GM12878 (cell line): ENCODE measurements at regions not wholly inside any gene's neighbourhood (a gene's known extent, or its start where the extent isn't known, plus 50 kb on each side); places are given as distances from the start of the nearest gene placed in this dataset.

Experiments
- ATAC-seq: fragments of 200-7000 bp; cut with Tn5 transposase; 3 replicates; pipeline ENCODE4 v1.9.1; 2020; ENCODE audit warnings: mild to moderate bottlenecking, moderate library complexity
- BruUV-seq: library from RNA; stranded (reverse); fragments of 400-500 nt; replicated peaks from 2 replicates; lab custom pipeline; 2021; lab: Mats Ljungman, UMichigan
- CTCF ChIA-PET: fragments of 300-600 bp; sonication (Branson Sonifier 250); formaldehyde crosslinking; extraction: SDS; loops from one replicate; lab custom pipeline; 2021; ENCODE audit warnings: inconsistent platforms; lab: Yijun Ruan, JAX
- POLR2A ChIA-PET: fragments of 350-600 bp; formaldehyde crosslinking; extraction: SDS; loops from one replicate; lab custom pipeline; 2021; ENCODE audit warnings: inconsistent platforms; lab: Charles Lee
- RAD21 ChIA-PET: fragments of 300-600 bp; sonication (Branson Sonifier 250); formaldehyde crosslinking; loops from one replicate; lab custom pipeline; 2023; ENCODE audit warnings: antibody characterized with exemption; ENCODE audit not compliant: unreplicated experiment; lab: Charles Lee
- SMC1A ChIA-PET: fragments of 300-600 bp; sonication (Branson Sonifier 250); formaldehyde crosslinking; loops from one replicate; lab custom pipeline; 2023; ENCODE audit not compliant: unreplicated experiment, uncharacterized antibody; lab: Charles Lee
- DNase-seq: peaks from one replicate; pipeline ENCODE4 v3.0.0-alpha.2; 2011; ENCODE audit warnings: low read depth, low spot score
- FAIRE-seq: peaks from 3 replicates; lab custom pipeline; 2011; peaks lifted over from hg19 to GRCh38; lab: Jason Lieb, UNC
- H2AFZ ChIP-seq: 2 replicates; pipeline ENCODE4 v1.6.0; 2011; ENCODE audit warnings: low read depth, low read length, control low read depth; ENCODE audit not compliant: control insufficient read depth
- H3K27ac ChIP-seq: 2 replicates; pipeline ENCODE4 v1.5.1; 2011; ENCODE audit warnings: control low read depth; ENCODE audit not compliant: control insufficient read depth, insufficient read depth
- H3K27me3 ChIP-seq, 2 experiments: replicated peaks in 1 of 2; 2 replicates each; pipeline versions ENCODE4 v1.6.0 to v1.6.1; 2011; ENCODE audit warnings: low read length in 1 of 2; ENCODE audit not compliant: control insufficient read depth in 2 of 2, insufficient read depth in 2 of 2
- H3K36me3 ChIP-seq, 2 experiments: 2 replicates each; pipeline ENCODE4 v1.5.1; 2011; ENCODE audit warnings: low read length in 1 of 2; ENCODE audit not compliant: control insufficient read depth in 2 of 2, insufficient read depth in 2 of 2
- H3K4me1 ChIP-seq: 2 replicates; pipeline ENCODE4 v1.6.1; 2011; ENCODE audit warnings: mild to moderate bottlenecking, low read length, moderate library complexity, mixed read lengths; ENCODE audit not compliant: control insufficient read depth, insufficient read depth
- H3K4me2 ChIP-seq: 2 replicates; pipeline ENCODE4 v1.6.0; 2011; ENCODE audit warnings: control low read depth; ENCODE audit not compliant: control insufficient read depth, insufficient read depth
- H3K4me3 ChIP-seq: fragments of 200-600 bp; sonication (generic); 2 replicates; pipeline ENCODE4 v1.5.1; 2016
- H3K79me2 ChIP-seq: 2 replicates; pipeline ENCODE4 v1.6.0; 2011; ENCODE audit warnings: low read length; ENCODE audit not compliant: control insufficient read depth, insufficient read depth
- H3K9ac ChIP-seq: 2 replicates; pipeline ENCODE4 v1.8.0; 2011; ENCODE audit warnings: low read length, control low read depth, mixed read lengths; ENCODE audit not compliant: control insufficient read depth, insufficient read depth
- H3K9me3 ChIP-seq: replicated peaks from 3 replicates; pipeline ENCODE4 v1.5.1; 2011; ENCODE audit warnings: mild to moderate bottlenecking, low read length; ENCODE audit not compliant: control insufficient read depth, insufficient read depth
- H4K20me1 ChIP-seq: 2 replicates; pipeline ENCODE4 v1.6.0; 2011; ENCODE audit not compliant: control insufficient read depth, insufficient read depth
- ASH2L ChIP-seq: fragments of 300-600, 200-600 bp; sonication (generic); IDR thresholded peaks from 2 replicates; pipeline ENCODE4 v1.6.1; 2017; ENCODE audit warnings: low read depth, mild to moderate bottlenecking, borderline replicate concordance
- DPF2 ChIP-seq: fragments of 450-650 bp; IDR thresholded peaks from 2 replicates; pipeline ENCODE4 v1.6.1; 2017; ENCODE audit warnings: mild to moderate bottlenecking
- ELK1 ChIP-seq: IDR thresholded peaks from 2 replicates; pipeline ENCODE4 v1.6.1; 2012; ENCODE audit warnings: low read depth, low read length, improper control_type of control experiment
- EP300 ChIP-seq, 2 experiments: fragments of 150-350 bp in 1 of 2; IDR thresholded peaks; 2 replicates each; pipeline ENCODE4 v1.6.1; 2011 to 2012; ENCODE audit warnings: low read depth in 2 of 2, low read length in 2 of 2, borderline replicate concordance in 1 of 2, improper control_type of control experiment in 1 of 2, inconsistent platforms in 1 of 2; ENCODE audit not compliant: control insufficient read depth in 1 of 2
- ETV6 ChIP-seq, 2 experiments: fragments of 450-650 bp in 1 of 2; IDR thresholded peaks in 1 of 2; conservative IDR thresholded peaks in 1 of 2; 2 replicates each; pipeline ENCODE4 v1.6.1; 2014; ENCODE audit warnings: antibody characterized with exemption in 1 of 2, borderline replicate concordance in 1 of 2, low read depth in 1 of 2, mild to moderate bottlenecking in 1 of 2, moderate library complexity in 1 of 2
- EZH2 ChIP-seq: IDR thresholded peaks from 2 replicates; pipeline ENCODE4 v1.6.1; 2012; ENCODE audit warnings: low read depth, mild to moderate bottlenecking, control low read depth, inconsistent platforms, low read length, borderline replicate concordance; ENCODE audit not compliant: control insufficient read depth
- FOS ChIP-seq: IDR thresholded peaks from 3 replicates; pipeline ENCODE4 v1.6.1; 2011; ENCODE audit warnings: borderline replicate concordance; ENCODE audit not compliant: insufficient read length; ENCODE audit errors: extremely low read depth
- HDGF ChIP-seq: fragments of 450-650 bp; IDR thresholded peaks from 2 replicates; pipeline ENCODE4 v1.6.1; 2016; ENCODE audit warnings: antibody characterized with exemption
- HSF1 ChIP-seq: fragments of 150-350 bp; IDR thresholded peaks from 2 replicates; pipeline ENCODE4 v1.6.1; 2014; ENCODE audit warnings: mild to moderate bottlenecking, low read depth, low read length
- IRF3 ChIP-seq: fragments of 450-650 bp; IDR thresholded peaks from 2 replicates; pipeline ENCODE4 v1.6.1; 2014; ENCODE audit warnings: mild to moderate bottlenecking
- KAT2A ChIP-seq: conservative IDR thresholded peaks from 2 replicates; pipeline ENCODE4 v1.6.1; 2011; ENCODE audit warnings: low read depth, low read length; ENCODE audit not compliant: control insufficient read depth
- MEF2A ChIP-seq: IDR thresholded peaks from 2 replicates; pipeline ENCODE4 v1.6.1; 2011; ENCODE audit warnings: low read depth, mild to moderate bottlenecking, low read length, moderate library complexity; ENCODE audit not compliant: insufficient read depth
- SMC3 ChIP-seq: IDR thresholded peaks from 2 replicates; pipeline ENCODE4 v1.6.1; 2011; ENCODE audit warnings: low read length, improper control_type of control experiment, borderline replicate concordance
- TAF1 ChIP-seq: IDR thresholded peaks from 2 replicates; pipeline ENCODE4 v1.6.1; 2011; ENCODE audit warnings: mild to moderate bottlenecking, low read depth, low read length, borderline replicate concordance
- TCF12 ChIP-seq: IDR thresholded peaks from 2 replicates; pipeline ENCODE4 v1.6.1; 2011; ENCODE audit warnings: low read depth, mild to moderate bottlenecking, low read length
- WGBS: methylation state at CpG from one replicate; pipeline ENCODE4 v1.1.6; 2016; ENCODE audit warnings: low lambda C conversion rate; ENCODE audit not compliant: insufficient replicate concordance, insufficient coverage; ENCODE audit errors: missing lambda C conversion rate; 5-methylcytosine and 5-hydroxymethylcytosine counted together
- in situ Hi-C: fragments of 300-500 bp; cut with MboI; formaldehyde crosslinking; loops from 9 replicates; pipeline ENCODE4 v1.14.3; 2018; ENCODE audit warnings: mixed read lengths
- intact Hi-C: fragments of 100-400 bp; cut with micrococcal nuclease; formaldehyde crosslinking; loops from one replicate; pipeline ENCODE4 v1.14.2; 2022; ENCODE audit not compliant: unreplicated experiment
- TF ChIP-seq, protein P1 (sequence below): IDR thresholded peaks from 2 replicates; pipeline ENCODE4 v1.6.1; 2012; ENCODE audit warnings: improper control_type of control experiment, low read depth, low read length; ENCODE audit not compliant: insufficient replicate concordance

GRCh38 chr12:84696281-84696680 lies 216.3 kb downstream of the SLC6A15 start:
- H3K27me3 ChIP-seq, result no peaks in the 10 kb centered on the region
- no peaks in the 10 kb centered on the region for H3K36me3 ChIP-seq
- no peak for ATAC-seq
- no peaks in the 10 kb centered on the region for H3K4me1 ChIP-seq
- in situ Hi-C loops (no loop called here), intact Hi-C loops (no loop called here)
- no peak overlapping the region for H3K9ac ChIP-seq
- H3K4me3 ChIP-seq, result no peak overlapping the region
- no peaks in the 10 kb centered on the region for H3K79me2 ChIP-seq
- H3K9me3 ChIP-seq, result no peaks in the 10 kb centered on the region
- ChIA-PET SMC1A (interaction anchor here (1.2 kb wide), 1 partner anchor 147 kb away, joined by 3 read pairs; no protein-coding TSS in a partner anchor), CTCF (no interaction called here), POLR2A (no interaction called here), RAD21 (no interaction called here)
- no peaks in the 10 kb centered on the region for H4K20me1 ChIP-seq
- no peak for FAIRE-seq
- H3K27ac ChIP-seq, result no peak overlapping the region
- no peak for DNase-seq
- no peak overlapping the region for H3K4me2 ChIP-seq
- WGBS, result 41% methylated on average over 2 of the region's 2 CpGs
- no peak overlapping the region for H2AFZ ChIP-seq
- BruUV-seq, result no TSS peak
- TF ChIP-seq, protein P1, sequence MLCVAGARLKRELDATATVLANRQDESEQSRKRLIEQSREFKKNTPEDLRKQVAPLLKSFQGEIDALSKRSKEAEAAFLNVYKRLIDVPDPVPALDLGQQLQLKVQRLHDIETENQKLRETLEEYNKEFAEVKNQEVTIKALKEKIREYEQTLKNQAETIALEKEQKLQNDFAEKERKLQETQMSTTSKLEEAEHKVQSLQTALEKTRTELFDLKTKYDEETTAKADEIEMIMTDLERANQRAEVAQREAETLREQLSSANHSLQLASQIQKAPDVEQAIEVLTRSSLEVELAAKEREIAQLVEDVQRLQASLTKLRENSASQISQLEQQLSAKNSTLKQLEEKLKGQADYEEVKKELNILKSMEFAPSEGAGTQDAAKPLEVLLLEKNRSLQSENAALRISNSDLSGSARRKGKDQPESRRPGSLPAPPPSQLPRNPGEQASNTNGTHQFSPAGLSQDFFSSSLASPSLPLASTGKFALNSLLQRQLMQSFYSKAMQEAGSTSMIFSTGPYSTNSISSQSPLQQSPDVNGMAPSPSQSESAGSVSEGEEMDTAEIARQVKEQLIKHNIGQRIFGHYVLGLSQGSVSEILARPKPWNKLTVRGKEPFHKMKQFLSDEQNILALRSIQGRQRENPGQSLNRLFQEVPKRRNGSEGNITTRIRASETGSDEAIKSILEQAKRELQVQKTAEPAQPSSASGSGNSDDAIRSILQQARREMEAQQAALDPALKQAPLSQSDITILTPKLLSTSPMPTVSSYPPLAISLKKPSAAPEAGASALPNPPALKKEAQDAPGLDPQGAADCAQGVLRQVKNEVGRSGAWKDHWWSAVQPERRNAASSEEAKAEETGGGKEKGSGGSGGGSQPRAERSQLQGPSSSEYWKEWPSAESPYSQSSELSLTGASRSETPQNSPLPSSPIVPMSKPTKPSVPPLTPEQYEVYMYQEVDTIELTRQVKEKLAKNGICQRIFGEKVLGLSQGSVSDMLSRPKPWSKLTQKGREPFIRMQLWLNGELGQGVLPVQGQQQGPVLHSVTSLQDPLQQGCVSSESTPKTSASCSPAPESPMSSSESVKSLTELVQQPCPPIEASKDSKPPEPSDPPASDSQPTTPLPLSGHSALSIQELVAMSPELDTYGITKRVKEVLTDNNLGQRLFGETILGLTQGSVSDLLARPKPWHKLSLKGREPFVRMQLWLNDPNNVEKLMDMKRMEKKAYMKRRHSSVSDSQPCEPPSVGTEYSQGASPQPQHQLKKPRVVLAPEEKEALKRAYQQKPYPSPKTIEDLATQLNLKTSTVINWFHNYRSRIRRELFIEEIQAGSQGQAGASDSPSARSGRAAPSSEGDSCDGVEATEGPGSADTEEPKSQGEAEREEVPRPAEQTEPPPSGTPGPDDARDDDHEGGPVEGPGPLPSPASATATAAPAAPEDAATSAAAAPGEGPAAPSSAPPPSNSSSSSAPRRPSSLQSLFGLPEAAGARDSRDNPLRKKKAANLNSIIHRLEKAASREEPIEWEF, result no peak
- TF ChIP-seq KAT2A, result no peak
- TF ChIP-seq HSF1, result no peak
- TF ChIP-seq FOS, result no peak
- TF ChIP-seq MEF2A, result no peak
- no peak for TF ChIP-seq EP300 (IDR thresholded peaks at IDR 0.05; ENCODE audit: borderline replicate concordance in 1 of 2, control insufficient read depth in 1 of 2, low read depth in 2 of 2, low read length in 2 of 2)
- TF ChIP-seq TAF1, result no peak
- no peak for TF ChIP-seq DPF2
- no peak for TF ChIP-seq HDGF
- no peak for TF ChIP-seq ELK1
- no peak for TF ChIP-seq SMC3
- TF ChIP-seq EZH2, result no peak
- TF ChIP-seq TCF12, result no peak
- TF ChIP-seq IRF3, result no peak
- TF ChIP-seq ETV6 (conservative IDR thresholded peaks at IDR 0.05 in 1 of 2, IDR thresholded peaks at IDR 0.05 in 1 of 2; ENCODE audit: borderline replicate concordance in 1 of 2, low read depth in 1 of 2), result no peak
- no peak for TF ChIP-seq ASH2L
